GM12892 (cell line): ENCODE measurements at regions not wholly inside any gene's neighbourhood (a gene's known extent, or its start where the extent isn't known, plus 50 kb on each side); places are given as distances from the start of the nearest gene placed in this dataset.

Experiments used
- POLR2A ChIP-seq: IDR thresholded peaks from 2 replicates; pipeline ENCODE4 v1.6.1; 2011; ENCODE audit warnings: low read depth, low read length, control low read depth
- TAF1 ChIP-seq: IDR thresholded peaks from 2 replicates; pipeline ENCODE4 v1.6.1; 2011; ENCODE audit warnings: low read depth, mild to moderate bottlenecking, control low read depth, low read length, borderline replicate concordance

- no peak for TF ChIP-seq POLR2A
- no peak for TF ChIP-seq TAF1
These were observed 1271.9 kb downstream of the ZPLD1 start for GRCh38 chr3:103706671-103707070.
